HCT116 (cell line): ENCODE measurements at regions not wholly inside any gene's neighbourhood (a gene's known extent, or its start where the extent isn't known, plus 50 kb on each side); places are given as distances from the start of the nearest gene placed in this dataset.

Experiments
- ATAC-seq: fragments of 200-7000 bp; cut with Tn5 transposase; 2 replicates; pipeline ENCODE4 v1.9.1; 2020; ENCODE audit warnings: mild to moderate bottlenecking, moderate library complexity
- BruUV-seq: library from RNA; stranded (reverse); fragments of 400-500 nt; replicated peaks from 2 replicates; lab custom pipeline; 2021; lab: Mats Ljungman, UMichigan
- CTCF ChIA-PET: fragments of 300-600 bp; sonication (Branson Sonifier 250); formaldehyde crosslinking; loops from one replicate; lab custom pipeline; 2021; ENCODE audit warnings: antibody characterized with exemption; lab: Charles Lee
- POLR2A ChIA-PET: fragments of 300-600, 350-600 bp; sonication (Branson Sonifier 250); formaldehyde crosslinking; loops from one replicate; lab custom pipeline; 2021; ENCODE audit warnings: antibody characterized with exemption; lab: Charles Lee
- RAD21 ChIA-PET, 2 experiments: fragments of 300-600 bp; sonication (Branson Sonifier 250); formaldehyde crosslinking; loops; one replicate each; lab custom pipeline; 2023; ENCODE audit warnings: low total read pairs in 2 of 2; ENCODE audit not compliant: uncharacterized antibody in 2 of 2, unreplicated experiment in 2 of 2, low non-redundant PET in 1 of 2; lab: Charles Lee
- DNase-seq: peaks from one replicate; pipeline ENCODE4 v3.0.0-alpha.2; 2010; ENCODE audit warnings: low read depth, low spot score
- H2AFZ ChIP-seq: fragments of 200-600 bp; shearing (Covaris generic), sonication (generic); 2 replicates; pipeline ENCODE4 v1.6.1; 2017; ENCODE audit warnings: low read depth, mixed run types, mixed read lengths, antibody characterized with exemption, low read length; ENCODE audit not compliant: poor library complexity, severe bottlenecking
- H3K27ac ChIP-seq: 2 replicates; pipeline ENCODE4 v1.5.1; 2012; ENCODE audit warnings: low read depth, low read length
- H3K27me3 ChIP-seq: fragments of 200-600 bp; sonication (generic); 2 replicates; pipeline ENCODE4 v1.6.1; 2016; ENCODE audit warnings: mixed run types, low read length, mixed read lengths; ENCODE audit not compliant: insufficient read depth
- H3K36me3 ChIP-seq, 2 experiments: fragments of 200-500 bp in 1 of 2; fragments of 200-600 bp in 1 of 2; sonication (Bioruptor generic) in 1 of 2; sonication (generic) in 1 of 2; 2 replicates each; pipeline versions ENCODE4 v1.5.1 to v1.6.1; 2014 to 2016; ENCODE audit warnings: low read length in 2 of 2, inconsistent platforms in 1 of 2, mixed read lengths in 1 of 2, mixed run types in 1 of 2; ENCODE audit not compliant: insufficient read depth in 2 of 2, control insufficient read depth in 1 of 2
- H3K4me1 ChIP-seq, 2 experiments: fragments of 200-600 bp in 1 of 2; sonication (generic) in 1 of 2; 2 replicates each; pipeline versions ENCODE4 v1.5.1 to v1.6.1; 2012 to 2017; ENCODE audit warnings: low read length in 2 of 2, inconsistent platforms in 1 of 2, mild to moderate bottlenecking in 1 of 2, mixed read lengths in 1 of 2, mixed run types in 1 of 2, moderate library complexity in 1 of 2; ENCODE audit not compliant: insufficient read depth in 2 of 2, control insufficient read depth in 1 of 2
- H3K4me2 ChIP-seq: fragments of 200-600 bp; sonication (generic); 2 replicates; pipeline ENCODE4 v1.6.1; 2017; ENCODE audit warnings: mixed run types, low read length, mixed read lengths
- H3K4me3 ChIP-seq, 2 experiments: fragments of 200-600 bp in 1 of 2; sonication (generic) in 1 of 2; replicated peaks in 1 of 2; 2 replicates each; pipeline ENCODE4 v1.5.1; 2011 to 2016; ENCODE audit warnings: low read length in 2 of 2, control low read depth in 1 of 2, low read depth in 1 of 2, mild to moderate bottlenecking in 1 of 2, mixed read lengths in 1 of 2, mixed run types in 1 of 2
- H3K79me2 ChIP-seq: fragments of 200-600 bp; sonication (generic); 2 replicates; pipeline ENCODE4 v1.6.1; 2017; ENCODE audit warnings: mild to moderate bottlenecking, mixed run types, low read length, moderate library complexity, mixed read lengths; ENCODE audit not compliant: insufficient read depth
- H3K9ac ChIP-seq: fragments of 200-600 bp; sonication (generic); 2 replicates; pipeline ENCODE4 v1.6.1; 2016; ENCODE audit warnings: low read length, mixed read lengths
- H3K9me2 ChIP-seq: fragments of 200-600 bp; sonication (generic), shearing (Covaris generic); 2 replicates; pipeline ENCODE4 v1.6.1; 2017; ENCODE audit warnings: mixed run types, mild to moderate bottlenecking, moderate library complexity; ENCODE audit not compliant: insufficient read depth
- H3K9me3 ChIP-seq, 2 experiments: fragments of 200-500 bp in 1 of 2; fragments of 200-600 bp in 1 of 2; sonication (Bioruptor generic) in 1 of 2; sonication (generic) in 1 of 2; 2 replicates each; pipeline ENCODE4 v1.6.1; 2014 to 2017; ENCODE audit warnings: low read length in 2 of 2, mixed read lengths in 2 of 2, inconsistent platforms in 1 of 2, low read depth in 1 of 2, mild to moderate bottlenecking in 1 of 2, mixed run types in 1 of 2, moderate library complexity in 1 of 2; ENCODE audit not compliant: control insufficient read depth in 1 of 2, insufficient read depth in 1 of 2
- H4K20me1 ChIP-seq: fragments of 200-600 bp; sonication (generic), shearing (Covaris generic); 2 replicates; pipeline ENCODE4 v1.6.1; 2017; ENCODE audit warnings: mixed run types, mild to moderate bottlenecking, moderate library complexity; ENCODE audit not compliant: insufficient read depth
- CEBPB ChIP-seq: IDR thresholded peaks from 2 replicates; pipeline ENCODE4 v1.6.1; 2012; ENCODE audit warnings: low read depth
- ELF1 ChIP-seq: IDR thresholded peaks from 2 replicates; pipeline ENCODE4 v1.6.1; 2012; ENCODE audit warnings: low read depth, borderline replicate concordance
- EZH2 ChIP-seq: fragments of 200-600 bp; sonication (generic); IDR thresholded peaks from 2 replicates; pipeline ENCODE4 v1.6.1; 2017; ENCODE audit warnings: antibody characterized with exemption, mixed run types
- EZH2phosphoT487 ChIP-seq: fragments of 200-600 bp; IDR thresholded peaks from 2 replicates; pipeline ENCODE4 v1.6.1; 2018; ENCODE audit warnings: antibody characterized with exemption, borderline replicate concordance
- FOSL1 ChIP-seq: IDR thresholded peaks from 2 replicates; pipeline ENCODE4 v1.6.1; 2012; ENCODE audit warnings: low read depth
- JUND ChIP-seq: IDR thresholded peaks from 2 replicates; pipeline ENCODE4 v1.6.1; 2012
- POLR2A ChIP-seq: IDR thresholded peaks from 2 replicates; pipeline ENCODE4 v1.7.0; 2011; ENCODE audit warnings: borderline replicate concordance; ENCODE audit not compliant: insufficient read depth, insufficient read length; ENCODE audit errors: extremely low read depth
- POLR2AphosphoS5 ChIP-seq: IDR thresholded peaks from 2 replicates; pipeline ENCODE4 v1.6.1; 2011; ENCODE audit warnings: mild to moderate bottlenecking, low read depth, low read length, moderate library complexity
- SIN3A ChIP-seq: IDR thresholded peaks from 2 replicates; pipeline ENCODE4 v1.6.1; 2012; ENCODE audit warnings: low read depth
- SP1 ChIP-seq: IDR thresholded peaks from 2 replicates; pipeline ENCODE4 v1.6.1; 2012; ENCODE audit warnings: low read depth
- SRF ChIP-seq: IDR thresholded peaks from 2 replicates; pipeline ENCODE4 v1.6.1; 2012; ENCODE audit warnings: low read depth
- YY1 ChIP-seq: IDR thresholded peaks from 2 replicates; pipeline ENCODE4 v1.6.1; 2011; ENCODE audit warnings: low read length, low read depth, moderate library complexity, mild to moderate bottlenecking; ENCODE audit not compliant: insufficient replicate concordance; ENCODE audit errors: extremely low read depth
- ZBTB33 ChIP-seq: IDR thresholded peaks from 2 replicates; pipeline ENCODE4 v1.6.1; 2011; ENCODE audit warnings: mild to moderate bottlenecking, low read length, moderate library complexity; ENCODE audit not compliant: insufficient replicate concordance; ENCODE audit errors: extremely low read depth
- ZFX ChIP-seq: fragments of 450-650 bp; IDR thresholded peaks from 2 replicates; pipeline ENCODE4 v1.6.1; 2017
- ZNF274 ChIP-seq: fragments of 200-500 bp; sonication (Bioruptor generic); IDR thresholded peaks from 2 replicates; pipeline ENCODE4 v1.6.1; 2014; ENCODE audit warnings: mild to moderate bottlenecking, low read depth, low read length, inconsistent platforms
- intact Hi-C: fragments of 100-400 bp; cut with micrococcal nuclease; formaldehyde crosslinking; loops from 2 replicates; pipeline ENCODE4 v1.10.0; 2022

- TF ChIP-seq ZBTB33 = no peak
- no peak for TF ChIP-seq CEBPB
- no peak for TF ChIP-seq ZNF274
- TF ChIP-seq SIN3A = no peak
- no peak for TF ChIP-seq POLR2A
- TF ChIP-seq YY1 = no peak
- no peak for TF ChIP-seq ELF1
- TF ChIP-seq ZFX = no peak
- TF ChIP-seq JUND = no peak
- TF ChIP-seq EZH2phosphoT487 = no peak
- TF ChIP-seq SRF = no peak
- TF ChIP-seq SP1 = no peak
Observed at GRCh38 chr2:217183471-217183870, 323.6 kb upstream of the TNP1 start (continued).

GRCh38 chr2:217182926-217183325 is 323.1 kb upstream of the TNP1 start:
- Histone ChIP-seq H3K9me2 (no peaks in the 10 kb centered on the region), H3K9me3 (no peaks in the 10 kb centered on the region), H3K9ac (no peak overlapping the region), H3K79me2 (no peaks in the 10 kb centered on the region), H3K4me1 (no peaks in the 10 kb centered on the region), H3K27ac (no peak overlapping the region), H3K36me3 (no peaks in the 10 kb centered on the region), H3K4me3 (no peak overlapping the region), H2AFZ (no peak overlapping the region), H3K27me3 (peaks cover 13% of the 10 kb centered on the region; the same call in 1 of the 2 replicates), H4K20me1 (no peaks in the 10 kb centered on the region), H3K4me2 (no peak overlapping the region)
- DNase-seq = no peak
- ChIA-PET RAD21 (no interaction called here), CTCF (interaction anchor here (1.5 kb wide), 1 partner anchor 17 kb away, joined by 3 read pairs; no protein-coding TSS in a partner anchor), POLR2A (no interaction called here)
- intact Hi-C loops = no loop called here
- ATAC-seq = no peak
- TF ChIP-seq SIN3A (no peak), ELF1 (no peak), ZFX (no peak), POLR2AphosphoS5 (no peak), FOSL1 (no peak), EZH2 (no peak), CEBPB (no peak), ZBTB33 (no peak), YY1 (no peak), ZNF274 (no peak)
- BruUV-seq = no TSS peak
